ENCODE measurements at regions not wholly inside any gene's neighbourhood (a gene's known extent, or its start where the extent isn't known, plus 50 kb on each side); places are given as distances from the start of the nearest gene placed in this dataset.
A peak's percentile ranks its signal among the peaks of the same experiment; 100 is the strongest.

DNA sequence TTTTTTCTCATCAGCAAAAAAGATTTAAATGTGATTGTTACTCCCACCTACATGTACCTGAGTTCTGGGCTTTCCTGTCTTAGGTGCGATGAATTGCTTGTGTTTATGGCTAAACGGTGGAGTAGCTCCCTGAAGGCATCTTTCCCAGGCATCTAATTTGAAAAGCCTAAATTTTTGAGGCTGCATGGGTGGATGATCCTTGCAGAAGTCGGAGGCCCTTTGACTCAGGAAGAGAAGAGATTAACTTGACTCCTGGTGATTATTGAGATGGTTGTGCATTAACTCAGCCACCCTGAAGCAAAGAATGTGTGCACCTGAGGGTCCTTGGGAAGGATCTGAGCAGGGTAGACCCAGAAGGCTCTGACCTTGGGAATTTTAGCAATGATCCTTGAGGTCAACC lies 155.6 kb upstream of the SEMA3C start:
- H3K4me3 ChIP-seq (replicated peaks in 1 of 3), result no peak overlapping the region
- no peaks in the 10 kb centered on the region for H3K9me3 ChIP-seq
- peak overlapping the region in 1 of 3 donors; percentile 86 for H3K27ac ChIP-seq
- DNase-seq, result no peak
- no peaks in the 10 kb centered on the region for H3K27me3 ChIP-seq
- no peaks in the 10 kb centered on the region for H3K4me1 ChIP-seq
- H3K36me3 ChIP-seq, result no peaks in the 10 kb centered on the region
- 80 to 86% methylated on average over 3 of the region's 3 CpGs for WGBS, 2 donors
- intact Hi-C loops (cut with DNase I), result no loop called here
- TF ChIP-seq CTCF (IDR thresholded peaks at IDR 0.05) (no peak), POLR2A (IDR thresholded peaks at IDR 0.05) (no peak)

- TF ChIP-seq CTCF (IDR thresholded peaks at IDR 0.05) (no peak), POLR2A (IDR thresholded peaks at IDR 0.05) (no peak)
- H3K9me3 ChIP-seq, result no peaks in the 10 kb centered on the region
- no peak for DNase-seq
- H3K27me3 ChIP-seq, result no peaks in the 10 kb centered on the region
- no peak overlapping the region for H3K4me3 ChIP-seq (replicated peaks in 1 of 3)
- H3K27ac ChIP-seq, result peak overlapping the region in 2 of 3 donors; percentile 18 to 86
- no peaks in the 10 kb centered on the region for H3K36me3 ChIP-seq
- no peaks in the 10 kb centered on the region for H3K4me1 ChIP-seq
- intact Hi-C loops (cut with DNase I), result no loop called here
- WGBS, 2 donors, result 43 to 45% methylated on average over 1 of the region's 1 CpG
Observed at GRCh38 chr7:81073931-81074251, 155.0 kb upstream of the SEMA3C start.

DNA sequence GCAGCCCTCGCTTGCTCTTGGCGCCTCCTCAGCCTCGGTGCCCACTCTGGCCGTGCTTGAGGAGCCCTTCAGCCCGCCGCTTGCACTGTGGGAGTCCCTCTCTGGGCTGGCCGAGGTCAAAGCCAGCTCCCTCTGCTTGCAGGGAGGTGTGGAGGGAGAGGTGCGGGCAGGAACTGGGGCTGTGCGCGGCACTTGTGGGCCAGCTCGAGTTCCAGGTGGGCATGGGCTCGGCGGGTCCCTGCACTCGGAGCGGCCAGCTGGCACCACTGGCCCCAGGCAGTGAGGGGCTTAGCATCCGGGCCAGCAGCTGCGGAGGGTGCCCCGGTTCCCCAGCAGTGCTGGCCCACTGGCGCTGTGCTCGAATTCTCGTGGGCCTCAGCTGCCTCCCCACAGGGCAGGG lies 152.1 kb upstream of the SEMA3C start:
- WGBS, 2 donors, result 79 to 88% methylated on average over 8 to 9 of the region's 21 CpGs

DNA sequence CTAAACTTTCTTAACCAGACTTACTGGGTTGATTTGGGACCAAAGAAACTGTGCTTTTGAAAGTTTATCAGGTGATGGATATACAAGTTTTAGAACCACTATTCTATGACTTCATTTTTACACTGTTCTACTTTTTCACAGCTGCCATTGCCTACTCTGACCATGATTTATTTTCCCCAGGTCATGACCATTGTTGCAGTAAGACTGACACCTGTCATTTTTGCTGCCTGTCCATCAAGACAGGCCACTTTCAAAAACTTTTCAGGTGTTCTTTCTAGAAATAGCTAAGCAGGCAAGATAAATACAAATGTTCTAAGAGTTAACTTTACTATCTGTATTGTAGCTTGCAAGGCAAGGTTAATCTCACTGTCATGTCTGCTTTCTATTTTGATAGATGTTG lies 147.9 kb upstream of the SEMA3C start:
- Histone ChIP-seq H3K4me3 (replicated peaks in 1 of 3) (no peak overlapping the region), H3K9me3 (no peaks in the 10 kb centered on the region), H3K27ac (no peak overlapping the region), H3K4me1 (peaks cover 10 to 21% of the 10 kb centered on the region in 2 donors), H3K27me3 (no peaks in the 10 kb centered on the region), H3K36me3 (no peaks in the 10 kb centered on the region)
- intact Hi-C loops (cut with DNase I), result no loop called here
- no peak for DNase-seq
- no peak for TF ChIP-seq CTCF (IDR thresholded peaks at IDR 0.05)
- TF ChIP-seq POLR2A (IDR thresholded peaks at IDR 0.05), result no peak

More for the DNA sequence above, 152.1 kb upstream of the SEMA3C start:
- no peaks in the 10 kb centered on the region for H3K9me3 ChIP-seq
- H3K36me3 ChIP-seq, result no peaks in the 10 kb centered on the region
- intact Hi-C loops (cut with DNase I), result no loop called here
- DNase-seq, result no peak
- no peaks in the 10 kb centered on the region for H3K27me3 ChIP-seq
- no peaks in the 10 kb centered on the region for H3K4me1 ChIP-seq
- H3K4me3 ChIP-seq (replicated peaks in 1 of 3), result no peak overlapping the region
- no peak for TF ChIP-seq POLR2A (IDR thresholded peaks at IDR 0.05)
- TF ChIP-seq CTCF (IDR thresholded peaks at IDR 0.05), result no peak
- no peak overlapping the region for H3K27ac ChIP-seq

DNA sequence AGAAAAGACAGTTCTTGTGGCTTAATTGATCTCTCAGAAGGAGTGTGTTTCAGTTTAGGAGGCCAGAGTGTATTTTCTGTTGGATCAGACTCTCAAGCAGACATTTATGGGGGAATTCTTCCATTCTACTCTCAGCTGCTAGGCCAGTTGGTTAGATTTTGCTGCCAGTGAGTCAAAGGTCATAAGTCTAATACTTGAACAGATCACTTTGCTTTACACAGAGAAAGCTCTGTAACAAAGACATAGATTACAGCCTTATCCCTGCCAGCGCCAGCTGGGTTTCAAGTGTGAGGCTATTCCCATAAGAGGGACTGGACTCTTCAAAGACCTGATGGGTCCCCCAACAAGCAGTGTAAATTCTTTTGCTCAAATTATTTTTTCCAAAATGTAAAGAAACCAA lies 145.6 kb upstream of the SEMA3C start:
- Histone ChIP-seq H3K9me3 (no peaks in the 10 kb centered on the region), H3K27ac (peak overlapping the region in 2 of 3 donors; percentile 26 to 83), H3K4me1 (peaks cover 10 to 21% of the 10 kb centered on the region in 2 donors), H3K4me3 (replicated peaks in 1 of 3) (no peak overlapping the region), H3K27me3 (no peaks in the 10 kb centered on the region), H3K36me3 (no peaks in the 10 kb centered on the region)
- intact Hi-C loops (cut with DNase I), result no loop called here
- TF ChIP-seq POLR2A (IDR thresholded peaks at IDR 0.05) (no peak), CTCF (IDR thresholded peaks at IDR 0.05) (no peak)
- DNase-seq, result no peak
- WGBS, 2 donors, result 87 to 90% methylated on average over 1 of the region's 1 CpG

All from thyroid gland (tissue), 4 donors.